ENCODE measurements at regions not wholly inside any gene's neighbourhood (a gene's known extent, or its start where the extent isn't known, plus 50 kb on each side); places are given as distances from the start of the nearest gene placed in this dataset.
A peak's percentile ranks its signal among the peaks of the same experiment; 100 is the strongest.
"Not testable (repeated sequence)": the region's sequence is repeated elsewhere in the genome, so short reads cannot be mapped to it uniquely, and the experiment has no call there.

DNA sequence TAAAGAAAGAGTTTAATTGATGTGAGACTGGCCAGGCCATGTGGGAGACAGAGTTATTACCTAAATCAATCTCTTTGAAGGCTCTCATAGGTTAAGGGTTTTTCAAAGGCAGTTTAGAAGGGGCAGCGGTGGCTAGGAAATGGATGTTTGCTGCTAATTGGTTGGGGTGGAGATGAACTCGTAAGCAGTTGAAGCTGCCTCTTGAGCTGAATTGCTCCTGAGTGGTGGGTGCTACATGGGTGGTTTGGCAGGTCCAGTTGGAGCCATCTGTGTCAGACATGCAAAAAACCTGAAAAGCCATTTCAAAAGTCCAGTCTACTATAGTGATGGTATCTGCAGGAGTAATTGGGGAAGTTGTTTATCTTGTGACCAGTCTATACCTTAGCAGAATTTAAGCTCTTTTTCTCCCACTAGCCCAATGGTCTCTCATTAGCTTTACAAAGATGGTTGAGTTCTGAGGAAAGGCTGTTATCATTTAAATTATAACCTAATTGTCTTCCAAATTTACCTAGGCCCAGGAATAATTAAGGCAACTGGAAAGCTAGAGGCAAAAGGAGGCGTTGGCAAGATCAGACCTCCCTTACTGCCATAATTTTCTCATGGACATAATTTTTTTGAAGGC lies 762.4 kb upstream of the FRG1 start:
- Histone ChIP-seq H3K27ac (no peak overlapping the region), H3K4me3 (no peak overlapping the region)

DNA sequence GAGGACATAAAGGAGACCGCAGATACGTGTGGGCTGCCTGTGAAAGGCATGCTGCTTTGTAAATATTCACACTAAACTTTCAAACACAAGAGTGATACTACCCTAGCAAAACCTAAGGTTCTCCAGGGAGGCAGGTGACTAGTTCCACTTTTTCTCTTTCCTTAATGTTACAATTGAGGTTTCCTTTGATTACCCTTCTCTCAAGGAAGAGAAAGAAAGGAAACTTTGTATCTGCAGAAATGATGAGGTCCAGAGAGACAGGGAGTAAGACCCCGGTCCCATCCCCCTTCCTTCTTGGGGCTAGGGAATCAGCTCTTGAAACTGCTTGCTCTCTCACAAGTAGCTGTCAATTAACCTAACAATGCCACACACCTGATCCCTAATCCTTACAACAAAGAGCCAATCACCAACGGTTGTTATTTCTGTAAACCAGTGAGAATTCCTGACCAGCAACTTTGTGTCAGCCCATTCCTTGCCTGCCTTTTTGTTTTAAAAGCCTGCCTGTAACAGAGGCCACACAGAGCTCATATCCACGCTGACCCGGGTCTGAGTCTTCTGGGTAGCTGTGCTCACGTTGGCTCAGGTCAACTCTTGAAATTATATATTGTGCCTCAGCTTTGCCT lies 754.8 kb upstream of the FRG1 start:
- no peak overlapping the region for H3K27ac ChIP-seq
- no peak overlapping the region for H3K4me3 ChIP-seq

DNA sequence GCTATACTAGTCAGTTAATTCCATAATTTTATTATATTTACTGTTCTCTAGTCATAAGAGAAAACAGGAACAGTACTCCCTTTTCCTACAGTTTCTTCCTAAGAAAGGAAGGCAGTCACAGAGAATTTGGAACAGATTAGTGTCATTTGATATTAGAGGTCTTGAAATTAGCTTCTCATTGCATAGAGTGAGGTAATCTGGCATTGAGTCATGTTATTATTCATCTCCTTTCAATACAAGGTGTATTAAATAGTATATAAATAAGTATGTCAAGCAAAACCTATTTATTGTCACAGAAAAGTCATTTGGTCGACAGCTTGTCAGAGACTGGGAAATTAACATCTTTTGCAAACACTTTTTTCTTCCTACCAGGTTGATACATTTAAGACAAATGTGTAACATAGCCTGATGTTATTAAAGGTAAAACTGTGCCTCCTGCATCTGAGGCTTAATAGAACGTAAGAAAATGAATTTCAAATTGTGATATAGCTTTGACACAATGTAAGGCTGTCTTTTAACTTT lies 753.1 kb upstream of the FRG1 start:
- Histone ChIP-seq H3K4me3 (no peak overlapping the region), H3K27ac (no peak overlapping the region)

DNA sequence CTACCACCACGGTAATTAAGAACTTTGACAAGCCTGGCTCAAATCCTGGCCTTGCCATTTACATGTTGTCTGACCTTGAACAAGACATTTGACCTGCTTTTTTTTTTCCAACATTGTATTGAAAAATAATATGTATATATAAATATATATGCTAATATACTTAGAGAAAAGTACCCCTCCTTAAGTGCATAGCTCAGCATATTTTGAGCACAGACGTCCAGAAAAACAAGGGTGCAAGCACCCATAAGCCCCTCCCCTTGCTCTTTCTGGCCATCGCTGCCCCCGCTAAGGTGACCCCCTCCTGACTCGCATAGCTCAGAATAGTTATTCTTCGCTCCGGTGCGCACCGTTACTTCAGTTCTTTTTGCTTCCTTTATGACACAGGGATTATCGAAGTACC lies 742.0 kb upstream of the FRG1 start:
- Histone ChIP-seq H3K27ac (no peak overlapping the region), H3K4me3 (no peak overlapping the region)

DNA sequence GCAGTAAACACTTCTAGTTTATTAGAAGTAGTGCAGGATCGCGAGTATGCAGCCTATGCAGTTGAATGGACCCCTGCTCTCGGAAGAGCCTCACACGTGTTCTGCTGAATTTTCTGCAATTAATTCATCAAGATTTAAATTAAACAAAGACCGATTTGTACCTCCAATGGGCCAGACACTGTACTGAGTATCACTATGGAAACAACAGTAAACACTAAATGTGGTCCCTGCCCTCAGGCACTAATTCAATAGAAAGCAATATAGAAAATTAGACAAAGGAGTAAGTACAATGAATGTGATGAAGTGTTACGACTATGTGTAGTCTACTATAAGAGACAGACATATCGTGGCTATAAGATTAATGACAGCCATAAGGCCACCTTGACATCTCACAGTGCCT lies 740.3 kb upstream of the FRG1 start:
- Histone ChIP-seq H3K4me3 (no peak overlapping the region), H3K27ac (no peak overlapping the region)

DNA sequence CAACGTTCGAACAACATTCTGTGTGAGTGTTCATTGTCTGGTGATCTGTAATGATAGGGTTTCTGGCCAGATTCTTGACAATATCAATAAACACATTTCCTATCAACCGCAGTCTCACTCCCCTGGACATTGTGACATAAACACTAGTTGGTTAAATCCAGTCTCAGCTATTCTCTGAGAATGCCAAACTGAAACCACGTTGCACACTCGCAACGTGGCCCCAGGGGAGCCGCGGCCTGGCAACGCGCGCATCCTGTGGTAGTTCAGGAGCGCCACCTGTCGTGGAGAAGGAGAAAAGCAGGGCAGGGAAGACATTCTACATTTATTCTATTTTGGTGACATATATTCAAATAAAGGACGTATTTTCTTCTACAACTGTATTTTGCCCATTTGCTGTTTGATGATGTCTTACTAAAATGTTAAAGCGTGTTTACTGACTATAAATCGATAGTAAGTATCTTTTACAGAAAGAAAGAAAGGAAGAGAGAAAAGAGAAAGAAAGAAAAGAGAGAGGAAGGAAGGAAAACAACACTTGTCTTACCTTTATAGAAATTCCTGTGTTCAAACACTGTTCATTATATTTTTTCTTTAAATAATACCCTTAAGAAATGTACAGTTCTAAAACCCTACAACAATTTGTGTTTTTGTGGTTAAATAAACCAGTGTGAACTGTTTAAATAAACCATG lies 738.3 kb upstream of the FRG1 start:
- H3K4me3 ChIP-seq, result peak overlapping the region in 1 of 7 experiments; percentile 19
- no peak overlapping the region for H3K27ac ChIP-seq

DNA sequence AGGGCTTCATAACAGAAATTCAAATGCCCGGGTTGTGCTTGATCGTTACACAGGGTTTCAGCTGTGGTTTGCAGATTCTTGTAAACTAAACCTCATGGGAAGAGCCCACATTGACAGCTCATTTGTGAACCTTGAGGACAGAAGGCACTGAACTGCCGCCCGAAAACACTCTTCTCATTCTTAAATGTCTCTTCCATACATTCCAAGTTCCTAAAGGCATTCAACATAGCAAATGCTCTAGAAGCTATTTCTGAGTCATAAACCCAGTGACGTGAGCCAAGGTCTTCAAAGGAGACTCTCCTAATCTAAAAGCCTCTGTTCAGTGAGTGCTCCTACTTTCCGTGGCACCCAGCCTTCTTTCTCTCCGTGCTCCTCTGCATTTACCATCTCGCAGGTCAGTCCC lies 737.8 kb upstream of the FRG1 start:
- peak overlapping the region in 1 of 7 experiments; percentile 19 for H3K4me3 ChIP-seq
- no peak overlapping the region for H3K27ac ChIP-seq

DNA sequence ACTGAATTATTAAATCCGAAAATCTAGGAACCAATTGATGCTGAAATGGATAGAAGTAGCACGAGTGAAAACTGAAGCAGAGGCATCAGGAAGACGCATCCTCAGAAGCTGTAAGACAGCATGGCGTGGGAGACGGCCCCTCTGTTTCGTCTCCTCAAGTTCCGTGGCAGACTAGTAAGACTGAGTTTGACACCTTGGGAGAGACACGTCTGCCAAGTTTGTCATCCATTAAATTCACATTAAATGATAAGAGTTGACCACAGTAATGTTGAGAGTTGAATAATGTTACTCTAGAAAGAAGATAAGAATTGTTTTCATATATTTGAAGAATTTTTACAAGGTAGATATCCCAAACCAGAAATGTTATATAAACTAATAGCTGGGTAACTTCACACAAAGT lies 736.1 kb upstream of the FRG1 start:
- Histone ChIP-seq H3K4me3 (no peak overlapping the region), H3K27ac (no peak overlapping the region)

DNA sequence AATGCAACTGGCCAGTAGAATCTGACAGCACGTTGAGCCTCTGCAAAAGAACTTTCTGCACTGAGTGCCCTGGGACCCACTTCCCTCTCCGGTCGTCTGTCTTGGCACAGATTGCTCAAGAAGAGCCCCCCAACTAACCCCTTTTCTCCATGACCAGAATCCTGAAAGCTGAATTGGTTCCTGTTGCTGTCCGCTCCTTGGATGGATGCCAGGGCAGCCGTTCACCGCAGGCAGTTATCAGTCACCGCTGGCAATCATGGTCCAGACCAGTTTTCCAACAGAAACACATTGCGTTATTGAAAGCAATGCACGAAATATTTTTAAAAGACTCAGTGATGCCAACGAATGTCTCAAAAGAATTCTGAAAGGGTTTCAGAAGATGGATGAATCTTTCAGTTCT lies 733.7 kb upstream of the FRG1 start:
- Histone ChIP-seq H3K27ac (no peak overlapping the region), H3K4me3 (no peak overlapping the region)

DNA sequence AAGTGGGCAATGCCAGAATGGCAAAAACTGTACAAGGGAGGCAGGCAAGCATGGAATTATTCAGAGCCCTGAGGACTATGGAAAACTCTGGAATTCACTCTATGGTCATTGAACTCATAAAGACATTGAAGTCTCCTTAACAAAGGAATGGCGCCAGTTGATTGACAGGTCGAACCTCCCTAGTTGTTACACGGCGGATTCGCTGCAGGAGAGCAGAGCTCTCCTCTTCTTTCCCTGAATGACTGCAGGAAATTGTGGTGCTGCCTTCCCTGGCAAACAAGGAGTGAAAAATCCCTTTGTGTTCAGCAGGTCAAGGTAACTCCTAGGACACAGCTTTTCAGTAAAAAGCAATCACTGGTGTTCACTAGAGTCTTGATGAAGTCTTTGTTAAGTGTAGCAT lies 732.8 kb upstream of the FRG1 start:
- Histone ChIP-seq H3K27ac (no peak overlapping the region), H3K4me3 (no peak overlapping the region)

DNA sequence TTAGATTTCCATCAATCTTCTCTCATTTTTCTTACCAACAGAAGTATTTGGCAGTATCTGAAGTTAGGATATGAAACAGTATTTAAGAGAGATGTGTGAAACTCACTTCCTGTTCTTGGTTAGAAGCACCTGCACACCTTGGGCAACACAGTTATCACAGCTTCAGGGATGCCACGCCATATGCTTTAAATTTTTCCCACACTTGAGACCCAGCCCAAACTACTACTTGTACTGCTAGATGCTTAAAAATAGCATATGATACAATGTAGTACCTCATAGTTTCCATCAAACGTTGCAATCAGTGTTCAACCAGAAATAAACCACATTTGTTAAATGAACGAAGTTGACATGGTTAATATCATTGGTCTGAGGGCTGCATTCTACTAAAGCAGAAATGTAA lies 725.1 kb upstream of the FRG1 start:
- Histone ChIP-seq H3K27ac (no peak overlapping the region), H3K4me3 (no peak overlapping the region)

DNA sequence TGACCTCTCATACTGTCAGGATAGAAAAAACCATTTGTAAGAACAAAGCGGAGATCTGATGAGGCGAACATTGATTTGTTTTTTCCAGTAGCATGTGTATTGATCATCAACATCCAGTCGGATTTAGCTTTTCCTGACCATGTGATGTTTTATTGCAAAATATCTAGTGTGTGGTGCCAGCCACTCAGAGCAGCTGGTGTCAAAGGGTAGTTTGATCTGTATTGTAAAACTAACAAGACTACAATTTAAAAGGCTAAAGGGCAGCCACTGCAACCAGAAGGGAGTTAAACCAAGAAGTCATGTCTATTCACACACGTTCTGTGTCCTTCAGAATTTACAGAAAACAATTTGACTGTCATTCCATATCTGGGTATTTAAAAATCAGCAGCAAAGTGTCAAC lies 719.0 kb upstream of the FRG1 start:
- no peak overlapping the region for H3K4me3 ChIP-seq
- no peak overlapping the region for H3K27ac ChIP-seq

DNA sequence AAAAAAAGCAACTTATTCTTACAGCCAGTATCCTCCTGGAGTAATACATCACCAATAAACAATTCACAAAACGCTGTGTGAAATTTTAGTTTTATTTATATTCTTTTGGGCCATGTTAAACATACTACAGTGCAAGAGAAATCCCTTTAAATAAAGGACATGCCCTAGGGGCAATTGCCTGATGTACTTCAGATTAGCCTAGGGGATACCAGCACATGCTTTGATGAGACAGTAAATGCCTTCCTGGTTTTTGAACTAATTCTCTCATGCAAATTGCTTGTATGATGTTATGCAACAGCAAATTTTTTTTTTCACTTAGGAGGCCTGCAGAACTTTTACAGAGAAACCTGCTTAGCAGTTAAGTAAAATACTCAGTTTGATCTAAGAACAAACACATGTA lies 711.9 kb upstream of the FRG1 start:
- no peak overlapping the region for H3K27ac ChIP-seq
- H3K4me3 ChIP-seq, result no peak overlapping the region

DNA sequence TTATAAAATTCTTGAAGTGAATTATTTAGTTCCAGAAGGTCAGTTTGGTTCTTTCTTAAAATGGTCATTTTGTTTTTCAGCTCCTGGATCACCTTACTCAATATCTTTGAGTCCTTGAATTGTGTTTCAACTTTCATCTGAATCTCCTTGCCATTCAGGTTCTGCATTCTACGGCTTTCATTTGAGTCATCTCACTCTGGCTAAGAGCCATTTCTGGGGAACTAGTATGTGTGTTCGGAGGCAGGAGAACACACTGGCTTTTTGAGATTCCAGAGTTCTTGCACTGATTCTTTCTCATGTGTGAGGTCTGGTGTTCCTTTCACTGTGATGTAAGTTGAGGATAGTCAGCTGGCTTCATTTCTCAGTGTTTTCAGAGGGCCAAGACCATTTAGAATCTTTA lies 708.4 kb upstream of the FRG1 start:
- H3K27ac ChIP-seq, result no peak overlapping the region

DNA sequence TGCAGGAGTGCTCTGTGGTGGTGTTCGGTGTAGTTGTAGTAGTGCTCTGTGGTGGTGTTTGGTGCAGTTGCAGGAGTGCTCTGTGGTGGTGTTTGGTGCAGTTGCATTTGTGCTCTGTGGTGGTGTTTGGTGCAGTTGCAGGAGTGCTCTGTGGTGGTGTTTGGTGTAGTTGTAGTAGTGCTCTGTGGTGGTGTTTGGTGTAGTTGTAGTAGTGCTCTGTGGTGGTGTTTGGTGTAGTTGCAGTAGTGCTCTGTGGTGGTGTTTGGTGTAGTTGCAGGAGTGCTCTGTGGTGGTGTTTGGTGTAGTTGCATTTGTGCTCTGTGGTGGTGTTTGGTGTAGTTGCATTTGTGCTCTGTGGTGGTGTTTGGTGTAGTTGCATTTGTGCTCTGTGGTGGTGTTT lies 706.9 kb upstream of the FRG1 start:
- H3K27ac ChIP-seq, H3K4me3 ChIP-seq: not testable (repeated sequence)

More for the DNA sequence above, 708.4 kb upstream of the FRG1 start:
- no peak overlapping the region for H3K4me3 ChIP-seq

DNA sequence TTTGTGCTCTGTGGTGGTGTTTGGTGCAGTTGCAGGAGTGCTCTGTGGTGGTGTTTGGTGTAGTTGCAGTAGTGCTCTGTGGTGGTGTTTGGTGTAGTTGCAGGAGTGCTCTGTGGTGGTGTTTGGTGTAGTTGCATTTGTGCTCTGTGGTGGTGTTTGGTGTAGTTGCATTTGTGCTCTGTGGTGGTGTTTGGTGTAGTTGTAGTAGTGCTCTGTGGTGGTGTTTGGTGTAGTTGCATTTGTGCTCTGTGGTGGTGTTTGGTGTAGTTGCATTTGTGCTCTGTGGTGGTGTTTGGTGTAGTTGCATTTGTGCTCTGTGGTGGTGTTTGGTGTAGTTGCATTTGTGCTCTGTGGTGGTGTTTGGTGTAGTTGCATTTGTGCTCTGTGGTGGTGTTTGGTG lies 705.7 kb upstream of the FRG1 start:
- H3K27ac ChIP-seq, H3K4me3 ChIP-seq: not testable (repeated sequence)

DNA sequence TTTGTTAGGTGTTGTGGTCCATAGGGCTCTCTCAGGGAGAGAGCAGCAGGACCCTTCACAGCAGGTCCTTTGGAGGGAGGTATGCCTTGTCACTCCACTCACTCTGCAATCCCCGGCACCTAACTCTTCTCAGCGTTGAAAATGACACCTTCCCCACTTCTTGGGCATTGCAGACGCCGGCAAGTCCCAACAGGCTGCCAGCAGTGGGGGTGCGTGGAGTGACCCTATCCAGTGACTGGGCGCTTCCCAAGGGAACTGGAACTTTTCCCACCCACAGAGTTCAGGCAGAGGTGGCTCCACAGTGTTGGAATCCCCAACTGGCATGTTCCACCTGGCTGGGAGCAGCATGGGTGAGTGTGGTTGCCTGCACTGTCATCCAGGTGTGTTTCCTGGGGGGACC lies 705.1 kb upstream of the FRG1 start:
- H3K4me3 ChIP-seq, result no peak overlapping the region
- no peak overlapping the region for H3K27ac ChIP-seq

DNA sequence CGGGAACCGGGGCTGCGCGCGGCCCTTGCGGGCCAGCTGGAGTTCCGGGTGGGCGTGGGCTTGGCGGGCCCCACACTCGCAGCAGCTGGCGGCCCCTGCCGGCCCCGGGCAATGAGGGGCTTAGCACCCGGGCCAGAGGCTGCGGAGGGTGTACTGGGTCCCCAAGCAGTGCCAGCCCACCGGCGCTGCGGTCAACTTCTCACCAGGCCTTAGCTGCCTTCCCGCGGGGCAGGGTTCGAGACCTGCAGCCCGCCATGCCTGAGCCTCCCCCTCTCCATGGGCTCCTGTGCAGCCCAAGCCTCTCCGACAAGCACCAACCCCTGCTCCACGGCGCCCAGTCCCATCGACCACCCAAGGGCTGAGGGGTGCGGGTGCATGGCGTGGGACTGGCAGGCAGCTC lies 704.4 kb upstream of the FRG1 start:
- H3K4me3 ChIP-seq, H3K27ac ChIP-seq: not testable (repeated sequence)

DNA sequence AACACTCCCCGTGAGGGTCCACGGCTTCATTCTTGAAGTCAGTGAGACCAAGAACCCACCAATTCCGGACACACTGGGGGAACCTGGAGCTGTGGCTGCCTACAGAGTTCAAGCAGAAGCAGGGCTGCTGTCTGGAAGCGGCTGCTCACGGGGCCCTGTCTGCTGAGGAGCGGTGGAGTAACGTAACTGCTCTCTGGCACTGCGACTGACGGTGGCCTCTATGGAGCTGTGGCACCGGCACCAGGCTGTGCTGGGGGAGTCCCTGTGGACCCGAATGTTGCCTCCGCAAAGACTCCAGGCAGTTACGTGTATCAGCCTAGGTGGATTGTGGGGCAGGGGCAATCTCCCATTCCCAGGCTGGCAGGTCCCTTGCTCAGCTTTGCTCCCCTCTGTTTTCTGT lies 703.3 kb upstream of the FRG1 start:
- Histone ChIP-seq H3K27ac (no peak overlapping the region), H3K4me3 (no peak overlapping the region)

DNA sequence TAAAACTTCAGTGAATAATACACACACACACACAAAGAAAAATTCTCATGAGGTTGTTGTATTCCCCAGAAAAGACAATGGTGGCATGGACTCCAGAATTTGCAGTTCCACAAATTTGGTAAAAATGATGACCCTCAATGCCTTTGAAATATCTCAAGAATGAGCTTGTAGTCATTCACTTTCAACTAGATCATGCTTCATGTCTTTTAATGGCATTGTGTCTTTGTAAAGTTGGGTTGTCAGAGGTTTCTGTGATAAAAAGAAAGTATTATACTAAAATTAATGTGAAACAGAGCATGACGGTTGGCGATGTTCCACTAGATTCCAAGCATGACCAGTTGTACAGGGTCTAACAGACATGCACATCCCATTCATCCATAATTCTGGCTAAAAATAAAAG lies 685.0 kb upstream of the FRG1 start:
- Histone ChIP-seq H3K27ac (no peak overlapping the region), H3K4me3 (no peak overlapping the region)

DNA sequence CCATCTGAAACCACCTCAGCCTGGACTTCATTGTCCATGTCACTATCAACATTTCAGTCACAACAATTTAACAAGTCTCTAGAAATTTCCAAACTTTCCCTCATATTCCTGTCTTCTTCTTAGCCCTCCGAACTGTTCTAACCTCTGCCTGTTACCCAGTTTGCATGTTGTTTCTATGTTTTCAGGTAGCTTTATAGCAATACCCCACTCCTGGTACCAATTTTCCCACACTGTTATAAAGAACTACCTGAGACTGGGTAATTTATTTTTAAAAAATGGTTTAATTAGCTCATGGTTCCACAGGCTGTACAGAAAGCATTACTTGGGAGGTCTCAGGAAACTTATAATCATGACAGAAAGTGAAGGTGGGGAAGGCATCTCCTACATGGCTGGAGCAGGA lies 679.2 kb upstream of the FRG1 start:
- Histone ChIP-seq H3K27ac (no peak overlapping the region), H3K4me3 (no peak overlapping the region)

Measured in skin epidermis (tissue), 12 donors.